Gastrocnemius medialis (tissue), 4 donors: ENCODE measurements at regions not wholly inside any gene's neighbourhood (a gene's known extent, or its start where the extent isn't known, plus 50 kb on each side); places are given as distances from the start of the nearest gene placed in this dataset.

ENCODE experiments used
- POLR2A ChIP-seq, 2 donors: fragments of 450-650 bp; IDR thresholded peaks; one replicate each; pipeline ENCODE4 v1.6.1; 2017; ENCODE audit warnings: antibody characterized with exemption in 2 of 2, mild to moderate bottlenecking in 2 of 2, moderate library complexity in 2 of 2
- TF ChIP-seq, protein P1 (sequence below), 5 experiments: fragments of 450-650 bp in 3 of 5; fragments of 200-600 bp in 2 of 5; sonication (generic) in 2 of 5; IDR thresholded peaks in 4 of 5; conservative IDR thresholded peaks in 1 of 5; 1 replicate in 4 of 5; 2 replicates in 1 of 5; pipeline ENCODE4 v1.5.1; 2016 to 2019; ENCODE audit warnings: antibody characterized with exemption in 5 of 5, mild to moderate bottlenecking in 3 of 5, moderate library complexity in 3 of 5

DNA sequence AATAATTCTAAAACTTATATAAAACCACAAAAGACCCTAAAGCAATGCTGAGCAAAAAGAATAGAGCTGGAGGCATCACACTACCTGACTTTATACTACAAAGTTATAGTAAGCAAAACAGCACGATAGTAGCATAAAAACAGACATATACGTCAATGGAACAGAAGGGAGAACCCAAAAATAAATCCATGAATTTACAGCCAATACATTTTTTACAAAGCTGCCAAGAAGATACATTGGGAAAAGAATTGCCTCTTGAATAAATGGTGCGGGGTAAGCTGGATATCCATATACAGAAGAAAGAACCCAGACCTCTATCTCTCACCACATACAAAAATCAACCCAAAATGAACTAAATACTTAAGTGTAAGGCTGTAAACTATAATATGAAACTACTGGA, 51.3 kb upstream of the KRTAP11-1 start:
- TF ChIP-seq, protein P1, sequence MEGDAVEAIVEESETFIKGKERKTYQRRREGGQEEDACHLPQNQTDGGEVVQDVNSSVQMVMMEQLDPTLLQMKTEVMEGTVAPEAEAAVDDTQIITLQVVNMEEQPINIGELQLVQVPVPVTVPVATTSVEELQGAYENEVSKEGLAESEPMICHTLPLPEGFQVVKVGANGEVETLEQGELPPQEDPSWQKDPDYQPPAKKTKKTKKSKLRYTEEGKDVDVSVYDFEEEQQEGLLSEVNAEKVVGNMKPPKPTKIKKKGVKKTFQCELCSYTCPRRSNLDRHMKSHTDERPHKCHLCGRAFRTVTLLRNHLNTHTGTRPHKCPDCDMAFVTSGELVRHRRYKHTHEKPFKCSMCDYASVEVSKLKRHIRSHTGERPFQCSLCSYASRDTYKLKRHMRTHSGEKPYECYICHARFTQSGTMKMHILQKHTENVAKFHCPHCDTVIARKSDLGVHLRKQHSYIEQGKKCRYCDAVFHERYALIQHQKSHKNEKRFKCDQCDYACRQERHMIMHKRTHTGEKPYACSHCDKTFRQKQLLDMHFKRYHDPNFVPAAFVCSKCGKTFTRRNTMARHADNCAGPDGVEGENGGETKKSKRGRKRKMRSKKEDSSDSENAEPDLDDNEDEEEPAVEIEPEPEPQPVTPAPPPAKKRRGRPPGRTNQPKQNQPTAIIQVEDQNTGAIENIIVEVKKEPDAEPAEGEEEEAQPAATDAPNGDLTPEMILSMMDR (IDR thresholded peaks at IDR 0.05 in 4 of 5, conservative IDR thresholded peaks at IDR 0.05 in 1 of 5), result no peak
- no peak for TF ChIP-seq POLR2A (IDR thresholded peaks at IDR 0.05)
